Muscle layer of duodenum (tissue), 2 donors: ENCODE measurements at regions not wholly inside any gene's neighbourhood (a gene's known extent, or its start where the extent isn't known, plus 50 kb on each side); places are given as distances from the start of the nearest gene placed in this dataset.

Source experiments
- H3K27ac ChIP-seq: one replicate; pipeline ENCODE4 v1.7.0; 2013; ENCODE audit warnings: mild to moderate bottlenecking, low read length
- H3K27me3 ChIP-seq: one replicate; pipeline ENCODE4 v1.7.0; 2013; ENCODE audit warnings: low read depth, mild to moderate bottlenecking, control low read depth, low read length
- H3K36me3 ChIP-seq, 2 donors: one replicate each; pipeline ENCODE4 v1.7.0; 2013; ENCODE audit warnings: low read length in 2 of 2, control low read depth in 1 of 2, mild to moderate bottlenecking in 1 of 2; ENCODE audit not compliant: insufficient read depth in 2 of 2, control insufficient read depth in 1 of 2
- H3K4me1 ChIP-seq, 2 donors: one replicate each; pipeline ENCODE4 v1.7.0; 2013; ENCODE audit warnings: low read length in 2 of 2, mild to moderate bottlenecking in 2 of 2, control low read depth in 1 of 2, moderate library complexity in 1 of 2; ENCODE audit not compliant: insufficient read depth in 2 of 2, control insufficient read depth in 1 of 2
- H3K4me3 ChIP-seq, 2 donors: one replicate each; pipeline ENCODE4 v1.7.0; 2013; ENCODE audit warnings: low read length in 2 of 2, low read depth in 1 of 2, mild to moderate bottlenecking in 1 of 2
- H3K9me3 ChIP-seq, 2 donors: one replicate each; pipeline ENCODE4 v1.7.0; 2013; ENCODE audit warnings: low read length in 2 of 2, control low read depth in 1 of 2, mild to moderate bottlenecking in 1 of 2; ENCODE audit not compliant: control insufficient read depth in 1 of 2
- donor health status: healthy.

DNA sequence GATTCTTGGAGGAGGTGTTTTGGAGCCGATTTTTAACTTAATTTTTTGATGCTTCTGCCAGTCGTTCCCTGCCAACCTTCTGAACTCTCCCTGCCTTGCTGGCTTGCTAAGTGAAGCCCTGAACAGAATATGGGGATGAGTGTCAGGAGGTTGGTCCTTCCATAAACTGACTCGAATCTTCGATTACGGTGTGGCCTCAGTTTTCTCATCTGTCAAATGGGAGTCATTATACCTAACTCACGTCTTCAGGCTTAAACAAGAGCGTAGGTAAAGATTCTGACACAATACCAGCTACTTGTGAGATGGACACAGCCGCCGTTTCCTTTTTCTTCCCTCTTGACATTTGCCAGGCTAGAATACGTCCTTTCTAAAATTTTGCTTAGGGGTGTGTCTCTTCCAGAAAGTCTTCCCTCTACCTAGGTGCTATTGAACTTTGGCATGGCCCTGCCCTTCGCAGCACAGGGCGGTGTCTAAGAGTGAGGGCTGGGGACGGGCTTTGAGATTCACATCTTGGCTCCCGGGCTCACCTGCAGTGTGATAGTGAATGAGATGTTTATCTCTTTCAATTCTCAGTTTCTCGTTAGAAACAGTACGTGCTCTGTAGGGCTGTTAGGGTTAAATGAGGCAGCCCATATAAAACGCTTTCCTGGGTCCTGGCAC, 190.6 kb upstream of the SDK2 start:
- H3K27me3 ChIP-seq: peaks cover 19% of the 10 kb centered on the region
- H3K9me3 ChIP-seq: no peaks in the 10 kb centered on the region
- no peak overlapping the region for H3K4me3 ChIP-seq
- H3K27ac ChIP-seq: no peak overlapping the region
- no peaks in the 10 kb centered on the region for H3K4me1 ChIP-seq
- H3K36me3 ChIP-seq: no peaks in the 10 kb centered on the region

GRCh38 chr17:73835605-73836004, 191.4 kb upstream of the SDK2 start:
- no peak overlapping the region for H3K4me3 ChIP-seq
- H3K27ac ChIP-seq: no peak overlapping the region
- peaks cover 19% of the 10 kb centered on the region for H3K27me3 ChIP-seq
- no peaks in the 10 kb centered on the region for H3K4me1 ChIP-seq
- H3K9me3 ChIP-seq: no peaks in the 10 kb centered on the region
- H3K36me3 ChIP-seq: no peaks in the 10 kb centered on the region

DNA sequence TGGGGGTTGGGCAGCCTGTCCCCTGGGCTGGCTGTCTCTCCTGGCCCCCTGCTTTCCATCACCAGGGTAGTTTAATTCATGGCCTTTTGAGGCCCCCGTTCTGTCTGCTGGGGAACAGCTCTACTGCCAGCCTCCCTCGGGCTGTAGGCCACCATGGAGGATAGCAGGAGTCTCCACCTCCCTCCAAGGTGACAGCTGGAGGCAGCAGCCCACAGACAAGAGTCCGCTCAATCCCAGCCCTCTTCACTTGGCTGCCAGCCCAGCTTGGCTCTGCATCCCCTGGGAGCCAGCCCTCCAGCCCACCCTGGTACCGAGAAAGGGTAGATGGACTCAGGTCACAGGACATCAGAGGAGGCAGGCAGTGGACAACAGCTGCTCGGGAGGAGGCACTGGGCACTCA, 194.6 kb upstream of the SDK2 start:
- H3K4me3 ChIP-seq: no peak overlapping the region
- no peak overlapping the region for H3K27ac ChIP-seq
- H3K27me3 ChIP-seq: peaks cover 19% of the 10 kb centered on the region
- H3K4me1 ChIP-seq: no peaks in the 10 kb centered on the region
- no peaks in the 10 kb centered on the region for H3K9me3 ChIP-seq
- no peaks in the 10 kb centered on the region for H3K36me3 ChIP-seq

- no peak overlapping the region for H3K4me3 ChIP-seq
- no peaks in the 10 kb centered on the region for H3K9me3 ChIP-seq
- H3K27me3 ChIP-seq: peaks cover 8% of the 10 kb centered on the region
- no peak overlapping the region for H3K27ac ChIP-seq
- no peaks in the 10 kb centered on the region for H3K4me1 ChIP-seq
- no peaks in the 10 kb centered on the region for H3K36me3 ChIP-seq
Observed at GRCh38 chr17:73840829-73841228, 196.6 kb upstream of the SDK2 start.

- peaks cover under 1% of the 10 kb centered on the region for H3K27me3 ChIP-seq
- no peaks in the 10 kb centered on the region for H3K9me3 ChIP-seq
- H3K4me3 ChIP-seq: no peak overlapping the region
Observed at GRCh38 chr17:73841431-73842060, 197.3 kb upstream of the SDK2 start.

GRCh38 chr17:73847952-73848351, 203.7 kb upstream of the SDK2 start:
- Histone ChIP-seq H3K9me3 (no peaks in the 10 kb centered on the region), H3K4me3 (no peak overlapping the region), H3K4me1 (no peaks in the 10 kb centered on the region)

More at GRCh38 chr17:73841431-73842060, 197.3 kb upstream of the SDK2 start:
- no peak overlapping the region for H3K27ac ChIP-seq
- H3K4me1 ChIP-seq: no peaks in the 10 kb centered on the region
- no peaks in the 10 kb centered on the region for H3K36me3 ChIP-seq

GRCh38 chr17:73850426-73850825, 206.2 kb upstream of the SDK2 start:
- no peak overlapping the region for H3K4me3 ChIP-seq
- peaks cover 0 to 4% of the 10 kb centered on the region in 2 donors for H3K9me3 ChIP-seq
- H3K36me3 ChIP-seq: no peaks in the 10 kb centered on the region
- H3K27ac ChIP-seq: no peak overlapping the region
- H3K27me3 ChIP-seq: no peaks in the 10 kb centered on the region
- H3K4me1 ChIP-seq: no peaks in the 10 kb centered on the region

More at GRCh38 chr17:73847952-73848351, 203.7 kb upstream of the SDK2 start:
- no peaks in the 10 kb centered on the region for H3K36me3 ChIP-seq
- H3K27me3 ChIP-seq: no peaks in the 10 kb centered on the region
- no peak overlapping the region for H3K27ac ChIP-seq

GRCh38 chr17:73851091-73851490, 206.8 kb upstream of the SDK2 start:
- Histone ChIP-seq H3K9me3 (peaks cover 0 to 4% of the 10 kb centered on the region in 2 donors), H3K4me3 (no peak overlapping the region), H3K36me3 (no peaks in the 10 kb centered on the region), H3K4me1 (no peaks in the 10 kb centered on the region), H3K27ac (no peak overlapping the region), H3K27me3 (no peaks in the 10 kb centered on the region)

GRCh38 chr17:73851921-73852320, 207.7 kb upstream of the SDK2 start:
- Histone ChIP-seq H3K36me3 (no peaks in the 10 kb centered on the region), H3K4me3 (no peak overlapping the region), H3K27ac (no peak overlapping the region), H3K4me1 (no peaks in the 10 kb centered on the region), H3K27me3 (no peaks in the 10 kb centered on the region), H3K9me3 (peaks cover 0 to 4% of the 10 kb centered on the region in 2 donors)

- H3K4me3 ChIP-seq: no peak overlapping the region
- H3K9me3 ChIP-seq: peaks cover 0 to 4% of the 10 kb centered on the region in 2 donors
- no peaks in the 10 kb centered on the region for H3K27me3 ChIP-seq
- no peaks in the 10 kb centered on the region for H3K4me1 ChIP-seq
- no peak overlapping the region for H3K27ac ChIP-seq
- H3K36me3 ChIP-seq: no peaks in the 10 kb centered on the region
Observed at GRCh38 chr17:73855720-73856333, 211.6 kb upstream of the SDK2 start.

GRCh38 chr17:73856556-73856955, 212.3 kb upstream of the SDK2 start:
- no peaks in the 10 kb centered on the region for H3K27me3 ChIP-seq
- no peak overlapping the region for H3K27ac ChIP-seq

More at GRCh38 chr17:73856556-73856955, 212.3 kb upstream of the SDK2 start:
- no peaks in the 10 kb centered on the region for H3K4me1 ChIP-seq
- peaks cover 0 to 4% of the 10 kb centered on the region in 2 donors for H3K9me3 ChIP-seq
- H3K4me3 ChIP-seq: no peak overlapping the region
- H3K36me3 ChIP-seq: no peaks in the 10 kb centered on the region
